Kidney glomerular epithelial cell (primary cell): ENCODE measurements at regions not wholly inside any gene's neighbourhood (a gene's known extent, or its start where the extent isn't known, plus 50 kb on each side); places are given as distances from the start of the nearest gene placed in this dataset.
"Not testable (repeated sequence)": the region's sequence is repeated elsewhere in the genome, so short reads cannot be mapped to it uniquely, and the experiment has no call there.

Experiments used
- DNase-seq: peaks from one replicate; lab custom pipeline; 2025; lab: John Stamatoyannopoulos, UW

GRCh38 chr9:94033383-94033782 is 50.9 kb upstream of the PTPDC1 start:
- no peak for DNase-seq

GRCh38 chr9:94031946-94032345 is 52.3 kb upstream of the PTPDC1 start:
- DNase-seq = no peak

GRCh38 chr9:94031380-94031779 is 52.9 kb upstream of the PTPDC1 start:
- DNase-seq = no peak

- DNase-seq = peak; percentile 81
Observed at GRCh38 chr9:94030318-94031179, 53.7 kb upstream of the PTPDC1 start.

GRCh38 chr9:94029932-94030317 is 54.3 kb upstream of the PTPDC1 start:
- DNase-seq = no peak

- no peak for DNase-seq
Observed at GRCh38 chr9:94026816-94027215, 57.4 kb upstream of the PTPDC1 start.

GRCh38 chr9:94022476-94022875 is 61.8 kb upstream of the PTPDC1 start:
- DNase-seq = not testable (repeated sequence)

- DNase-seq = not testable (repeated sequence)
Observed at GRCh38 chr9:94020836-94021235, 63.4 kb upstream of the PTPDC1 start.

- peak; percentile 19 for DNase-seq
Observed at GRCh38 chr9:94018628-94019027, 63.5 kb upstream of the BARX1 start.

GRCh38 chr9:94017939-94018531 is 62.9 kb upstream of the BARX1 start:
- DNase-seq = no peak

GRCh38 chr9:94016744-94017143 is 61.6 kb upstream of the BARX1 start:
- DNase-seq = no peak

GRCh38 chr9:94014920-94015319 is 59.8 kb upstream of the BARX1 start:
- no peak for DNase-seq

GRCh38 chr9:94014066-94014654 is 59.0 kb upstream of the BARX1 start:
- peak; percentile 7 for DNase-seq

GRCh38 chr9:94010980-94011533 is 55.9 kb upstream of the BARX1 start:
- no peak for DNase-seq

GRCh38 chr9:94005272-94005901 is 50.2 kb upstream of the BARX1 start:
- no peak for DNase-seq
